Calu3 (cell line): ENCODE measurements at regions not wholly inside any gene's neighbourhood (a gene's known extent, or its start where the extent isn't known, plus 50 kb on each side); places are given as distances from the start of the nearest gene placed in this dataset.

Experiments
- BruUV-seq: library from RNA; stranded (reverse); fragments of 400-500 nt; replicated peaks from 2 replicates; lab custom pipeline; 2021; lab: Mats Ljungman, UMichigan
- CTCF ChIA-PET: fragments of 300-600 bp; sonication (Branson Sonifier 250); formaldehyde crosslinking; loops from one replicate; lab custom pipeline; 2022; ENCODE audit warnings: antibody characterized with exemption; lab: Charles Lee
- DNase-seq: peaks from one replicate; pipeline ENCODE4 v3.0.0; 2022
- H3K27ac Mint-ChIP-seq: one replicate; pipeline ENCODE4 v1.8.0; 2022; ENCODE audit warnings: mixed read lengths; ENCODE audit not compliant: unreplicated experiment
- H3K27me3 Mint-ChIP-seq: one replicate; pipeline ENCODE4 v1.8.0; 2022; ENCODE audit warnings: mixed read lengths; ENCODE audit not compliant: unreplicated experiment
- H3K36me3 Mint-ChIP-seq: one replicate; pipeline ENCODE4 v1.8.0; 2022; ENCODE audit warnings: mild to moderate bottlenecking, moderate library complexity, mixed read lengths; ENCODE audit not compliant: insufficient read depth, unreplicated experiment
- H3K4me1 Mint-ChIP-seq: one replicate; pipeline ENCODE4 v1.8.0; 2022; ENCODE audit warnings: mild to moderate bottlenecking, low read depth, mixed read lengths; ENCODE audit not compliant: unreplicated experiment
- H3K4me3 Mint-ChIP-seq: one replicate; pipeline ENCODE4 v1.8.0; 2022; ENCODE audit warnings: mild to moderate bottlenecking, low read depth, moderate library complexity, mixed read lengths; ENCODE audit not compliant: unreplicated experiment
- H3K9me3 Mint-ChIP-seq: one replicate; pipeline ENCODE4 v1.8.0; 2022; ENCODE audit warnings: low read depth, mixed read lengths; ENCODE audit not compliant: unreplicated experiment
- intact Hi-C: fragments of 100-400 bp; cut with micrococcal nuclease; formaldehyde crosslinking; loops from one replicate; pipeline ENCODE4 v1.10.0; 2022; ENCODE audit not compliant: unreplicated experiment
- TF ChIP-seq, protein P1 (sequence below): fragments of 200-600 bp; IDR thresholded peaks from one replicate; pipeline ENCODE4 v1.8.0; 2022; ENCODE audit warnings: antibody characterized with exemption; ENCODE audit not compliant: unreplicated experiment

DNA sequence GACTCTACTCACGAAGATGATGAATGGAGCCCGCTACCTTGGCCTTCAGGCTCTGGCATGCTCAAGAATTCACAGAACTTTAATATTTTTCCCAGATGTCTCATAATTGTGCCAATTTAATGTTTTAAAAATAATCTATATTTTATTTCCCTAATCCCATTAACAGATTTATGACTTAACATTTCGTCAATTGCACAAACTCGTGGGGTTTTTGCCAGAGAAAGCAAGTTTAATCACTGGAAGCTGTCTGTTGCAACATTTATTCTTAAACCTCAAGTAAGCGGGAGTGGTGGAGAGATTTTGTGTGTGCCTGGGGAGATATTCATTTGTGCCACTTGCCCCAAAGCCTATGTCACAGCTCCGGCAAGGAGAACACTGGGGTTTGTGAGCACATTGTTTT lies 117.9 kb downstream of the TEX36 start:
- H3K4me1 Mint-ChIP-seq, result no peaks in the 10 kb centered on the region
- CTCF ChIA-PET, result no interaction called here
- no peaks in the 10 kb centered on the region for H3K36me3 Mint-ChIP-seq
- H3K27ac Mint-ChIP-seq, result no peak overlapping the region
- peaks cover 45% of the 10 kb centered on the region for H3K27me3 Mint-ChIP-seq
- DNase-seq, result no peak
- H3K9me3 Mint-ChIP-seq, result no peaks in the 10 kb centered on the region
- TF ChIP-seq, protein P1, sequence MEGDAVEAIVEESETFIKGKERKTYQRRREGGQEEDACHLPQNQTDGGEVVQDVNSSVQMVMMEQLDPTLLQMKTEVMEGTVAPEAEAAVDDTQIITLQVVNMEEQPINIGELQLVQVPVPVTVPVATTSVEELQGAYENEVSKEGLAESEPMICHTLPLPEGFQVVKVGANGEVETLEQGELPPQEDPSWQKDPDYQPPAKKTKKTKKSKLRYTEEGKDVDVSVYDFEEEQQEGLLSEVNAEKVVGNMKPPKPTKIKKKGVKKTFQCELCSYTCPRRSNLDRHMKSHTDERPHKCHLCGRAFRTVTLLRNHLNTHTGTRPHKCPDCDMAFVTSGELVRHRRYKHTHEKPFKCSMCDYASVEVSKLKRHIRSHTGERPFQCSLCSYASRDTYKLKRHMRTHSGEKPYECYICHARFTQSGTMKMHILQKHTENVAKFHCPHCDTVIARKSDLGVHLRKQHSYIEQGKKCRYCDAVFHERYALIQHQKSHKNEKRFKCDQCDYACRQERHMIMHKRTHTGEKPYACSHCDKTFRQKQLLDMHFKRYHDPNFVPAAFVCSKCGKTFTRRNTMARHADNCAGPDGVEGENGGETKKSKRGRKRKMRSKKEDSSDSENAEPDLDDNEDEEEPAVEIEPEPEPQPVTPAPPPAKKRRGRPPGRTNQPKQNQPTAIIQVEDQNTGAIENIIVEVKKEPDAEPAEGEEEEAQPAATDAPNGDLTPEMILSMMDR, result no peak
- no peak overlapping the region for H3K4me3 Mint-ChIP-seq
- intact Hi-C loops, result no loop called here
- no TSS peak for BruUV-seq

DNA sequence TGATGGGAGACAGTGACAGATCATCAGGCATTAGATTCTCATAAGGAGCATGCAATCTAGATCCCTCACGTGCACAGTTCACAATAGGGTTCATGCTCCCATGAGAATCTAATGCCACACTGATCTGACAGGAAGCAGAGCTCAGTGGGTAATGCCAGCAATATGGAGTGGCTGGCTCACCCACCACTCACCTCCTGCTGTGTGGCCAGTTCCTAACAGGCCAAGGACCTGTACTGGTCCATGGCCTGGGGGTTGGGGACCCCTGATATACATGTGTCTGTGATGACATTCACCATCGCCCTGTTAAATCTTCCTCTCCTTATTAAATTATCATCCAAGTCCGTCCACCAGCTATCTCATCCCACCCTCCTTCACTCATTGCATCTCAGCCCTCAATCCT lies 118.4 kb downstream of the TEX36 start:
- CTCF ChIA-PET, result no interaction called here
- DNase-seq, result no peak
- H3K4me1 Mint-ChIP-seq, result no peaks in the 10 kb centered on the region
- no peak overlapping the region for H3K27ac Mint-ChIP-seq
- H3K36me3 Mint-ChIP-seq, result no peaks in the 10 kb centered on the region
- TF ChIP-seq, protein P1, result no peak
- intact Hi-C loops, result no loop called here
- BruUV-seq, result no TSS peak
- H3K4me3 Mint-ChIP-seq, result no peak overlapping the region
- peaks cover 50% of the 10 kb centered on the region for H3K27me3 Mint-ChIP-seq
- H3K9me3 Mint-ChIP-seq, result no peaks in the 10 kb centered on the region

DNA sequence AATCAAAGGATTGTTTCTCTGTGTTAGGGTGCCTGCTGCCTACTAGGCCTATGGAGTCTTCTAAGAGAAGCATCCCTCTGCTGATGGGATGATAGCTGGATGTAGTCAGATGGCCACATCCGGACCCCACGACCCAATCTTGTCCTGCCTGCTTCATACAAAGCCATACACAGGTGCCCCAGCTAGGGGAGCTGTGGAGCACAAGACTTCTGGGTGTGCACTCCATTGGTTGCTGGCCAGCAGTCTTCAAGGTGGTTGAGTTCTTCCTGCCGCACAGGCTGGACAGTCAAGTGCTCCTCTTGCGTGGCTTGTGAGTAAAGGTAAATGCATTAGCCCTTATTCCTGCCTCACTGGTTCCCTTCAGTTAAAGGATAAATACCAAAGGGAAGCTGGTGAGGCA lies 120.2 kb downstream of the TEX36 start:
- Mint-ChIP-seq H3K4me3 (no peak overlapping the region), H3K9me3 (no peaks in the 10 kb centered on the region), H3K27me3 (peaks cover 49% of the 10 kb centered on the region), H3K27ac (no peak overlapping the region), H3K4me1 (no peaks in the 10 kb centered on the region), H3K36me3 (no peaks in the 10 kb centered on the region)
- no TSS peak for BruUV-seq
- CTCF ChIA-PET, result no interaction called here
- TF ChIP-seq, protein P1, result no peak
- intact Hi-C loops, result no loop called here
- DNase-seq, result no peak

DNA sequence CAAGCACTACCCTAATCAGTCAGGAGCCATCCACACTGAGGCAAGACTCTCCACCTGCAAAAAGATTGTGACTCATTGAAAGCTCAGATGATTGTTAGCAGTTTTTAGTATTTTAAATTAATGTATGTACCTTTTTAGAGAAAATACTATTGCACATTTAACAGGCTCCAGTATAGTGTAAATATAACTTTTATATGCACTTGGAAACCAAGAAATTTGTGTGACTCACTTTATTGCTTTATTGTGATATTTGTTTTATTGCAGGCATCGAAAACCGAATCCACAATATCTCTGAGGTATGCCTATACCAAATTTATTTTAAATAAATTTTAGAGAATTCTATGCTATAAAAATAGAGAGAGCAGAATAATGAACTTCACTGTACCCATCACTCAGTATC lies 122.0 kb downstream of the TEX36 start:
- no TSS peak for BruUV-seq
- Mint-ChIP-seq H3K27ac (no peak overlapping the region), H3K9me3 (no peaks in the 10 kb centered on the region), H3K4me3 (no peak overlapping the region), H3K36me3 (no peaks in the 10 kb centered on the region), H3K4me1 (no peaks in the 10 kb centered on the region), H3K27me3 (peaks cover 49% of the 10 kb centered on the region)
- no peak for DNase-seq
- CTCF ChIA-PET, result no interaction called here
- intact Hi-C loops, result no loop called here
- TF ChIP-seq, protein P1, result no peak

DNA sequence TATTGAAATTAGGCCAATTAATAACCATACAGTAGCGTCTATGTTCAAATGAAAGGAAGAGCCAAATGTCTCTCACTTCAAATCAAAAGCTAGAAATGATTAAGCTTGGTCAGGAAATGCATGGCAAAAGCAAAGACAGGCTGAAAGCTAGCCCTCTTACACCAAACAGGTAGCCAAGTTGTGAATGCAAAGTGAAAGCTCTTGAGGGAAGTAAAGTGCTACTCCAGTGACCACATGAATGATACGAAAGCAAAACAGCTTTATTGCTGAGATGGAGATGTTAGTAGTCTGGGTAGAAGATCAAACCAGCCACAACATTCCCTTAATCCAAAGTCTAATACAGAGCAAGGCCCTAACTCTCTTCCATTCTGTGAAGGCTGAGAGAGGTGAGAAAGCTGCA lies 123.8 kb downstream of the TEX36 start:
- Mint-ChIP-seq H3K36me3 (no peaks in the 10 kb centered on the region), H3K27ac (no peak overlapping the region), H3K4me1 (no peaks in the 10 kb centered on the region), H3K27me3 (peaks cover 50% of the 10 kb centered on the region), H3K4me3 (no peak overlapping the region), H3K9me3 (no peaks in the 10 kb centered on the region)
- CTCF ChIA-PET, result interaction anchor here (1.0 kb wide), 1 partner anchor 57 kb away, joined by 3 read pairs; no protein-coding TSS in a partner anchor
- intact Hi-C loops, result no loop called here
- no peak for DNase-seq
- no TSS peak for BruUV-seq
- TF ChIP-seq, protein P1, result no peak
